ENCODE measurements at regions not wholly inside any gene's neighbourhood (a gene's known extent, or its start where the extent isn't known, plus 50 kb on each side); places are given as distances from the start of the nearest gene placed in this dataset.

DNA sequence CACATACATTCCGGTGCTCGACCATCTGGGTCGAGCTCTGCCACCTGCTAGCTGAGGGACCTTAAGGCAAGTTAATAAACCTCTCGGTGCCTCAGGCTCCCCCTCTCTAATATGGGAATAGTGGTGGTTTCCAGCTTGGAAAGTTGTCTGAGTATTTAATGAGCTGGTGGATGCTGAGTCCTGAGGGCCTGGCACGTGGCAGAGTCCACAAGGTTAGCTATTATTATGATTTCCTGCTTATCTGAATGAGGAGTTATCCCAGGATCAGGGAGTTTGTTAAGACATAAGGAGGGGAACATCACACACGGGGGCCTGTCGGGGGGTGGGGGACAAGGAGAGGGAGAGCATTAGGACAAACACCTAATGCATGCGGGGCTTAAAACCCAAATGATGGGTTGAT is 80.1 kb upstream of the SLC22A23 start:
- no peak for DNase-seq
- Histone ChIP-seq H3K9me2 (no peaks in the 10 kb centered on the region), H3K4me3 (ENCODE audit: low read depth in 2 of 2, low read length in 1 of 2) (no peak overlapping the region), H2AFZ (ENCODE audit: low read depth) (no peak overlapping the region), H3F3A (replicated peaks; ENCODE audit: insufficient read depth) (no peaks in the 10 kb centered on the region), H3K79me2 (ENCODE audit: insufficient read depth) (no peaks in the 10 kb centered on the region), H3K9me3 (no peaks in the 10 kb centered on the region), H4K20me1 (ENCODE audit: insufficient read depth) (no peaks in the 10 kb centered on the region), H3K9ac (no peak overlapping the region), H3K4me1 (ENCODE audit: control insufficient read depth in 1 of 2, insufficient read depth in 2 of 2, low read depth in 1 of 2, low read length in 1 of 2) (no peaks in the 10 kb centered on the region), H3K36me3 (replicated peaks in 1 of 2; ENCODE audit: control insufficient read depth in 1 of 2, insufficient read depth in 2 of 2, low read length in 1 of 2) (no peaks in the 10 kb centered on the region), H3K27me3 (ENCODE audit: insufficient read depth) (peaks cover 49% of the 10 kb centered on the region; the same call in 1 of the 2 replicates), H3K4me2 (no peak overlapping the region), H3K27ac (ENCODE audit: low read depth in 2 of 2, low read length in 1 of 2) (no peak overlapping the region)
- TF ChIP-seq NRF1 (IDR thresholded peaks at IDR 0.05; ENCODE audit: low read depth, low read length): no peak
- no peak for TF ChIP-seq JUND (IDR thresholded peaks at IDR 0.05)
- TF ChIP-seq CHD2 (IDR thresholded peaks at IDR 0.05; ENCODE audit: low read length, partially characterized antibody): no peak
- TF ChIP-seq YY1 (IDR thresholded peaks at IDR 0.05; ENCODE audit: low read depth): no peak
- TF ChIP-seq, protein P1, sequence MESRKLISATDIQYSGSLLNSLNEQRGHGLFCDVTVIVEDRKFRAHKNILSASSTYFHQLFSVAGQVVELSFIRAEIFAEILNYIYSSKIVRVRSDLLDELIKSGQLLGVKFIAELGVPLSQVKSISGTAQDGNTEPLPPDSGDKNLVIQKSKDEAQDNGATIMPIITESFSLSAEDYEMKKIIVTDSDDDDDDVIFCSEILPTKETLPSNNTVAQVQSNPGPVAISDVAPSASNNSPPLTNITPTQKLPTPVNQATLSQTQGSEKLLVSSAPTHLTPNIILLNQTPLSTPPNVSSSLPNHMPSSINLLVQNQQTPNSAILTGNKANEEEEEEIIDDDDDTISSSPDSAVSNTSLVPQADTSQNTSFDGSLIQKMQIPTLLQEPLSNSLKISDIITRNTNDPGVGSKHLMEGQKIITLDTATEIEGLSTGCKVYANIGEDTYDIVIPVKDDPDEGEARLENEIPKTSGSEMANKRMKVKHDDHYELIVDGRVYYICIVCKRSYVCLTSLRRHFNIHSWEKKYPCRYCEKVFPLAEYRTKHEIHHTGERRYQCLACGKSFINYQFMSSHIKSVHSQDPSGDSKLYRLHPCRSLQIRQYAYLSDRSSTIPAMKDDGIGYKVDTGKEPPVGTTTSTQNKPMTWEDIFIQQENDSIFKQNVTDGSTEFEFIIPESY (IDR thresholded peaks at IDR 0.05; ENCODE audit: borderline replicate concordance, low read depth): no peak
- no peak for TF ChIP-seq RFX5 (IDR thresholded peaks at IDR 0.05; ENCODE audit: low read length)
- TF ChIP-seq SMC3 (IDR thresholded peaks at IDR 0.05; ENCODE audit: low read depth, low read length): no peak
- TF ChIP-seq GATA2 (CRISPR knock-in tag; IDR thresholded peaks at IDR 0.05): no peak
- no peak for TF ChIP-seq TEAD4 (IDR thresholded peaks at IDR 0.05; ENCODE audit: borderline replicate concordance, insufficient read depth)
- TF ChIP-seq EZH2phosphoT487 (IDR thresholded peaks at IDR 0.05; ENCODE audit: borderline replicate concordance, low read depth): no peak
- TF ChIP-seq, protein P2, sequence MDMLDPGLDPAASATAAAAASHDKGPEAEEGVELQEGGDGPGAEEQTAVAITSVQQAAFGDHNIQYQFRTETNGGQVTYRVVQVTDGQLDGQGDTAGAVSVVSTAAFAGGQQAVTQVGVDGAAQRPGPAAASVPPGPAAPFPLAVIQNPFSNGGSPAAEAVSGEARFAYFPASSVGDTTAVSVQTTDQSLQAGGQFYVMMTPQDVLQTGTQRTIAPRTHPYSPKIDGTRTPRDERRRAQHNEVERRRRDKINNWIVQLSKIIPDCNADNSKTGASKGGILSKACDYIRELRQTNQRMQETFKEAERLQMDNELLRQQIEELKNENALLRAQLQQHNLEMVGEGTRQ (IDR thresholded peaks at IDR 0.05; ENCODE audit: borderline replicate concordance, low read depth, low read length): no peak
- TF ChIP-seq RXRA (IDR thresholded peaks at IDR 0.05; ENCODE audit: borderline replicate concordance, low read depth): no peak
- TF ChIP-seq SIN3A (IDR thresholded peaks at IDR 0.05; ENCODE audit: borderline replicate concordance, low read depth, low read length): no peak
- no peak for TF ChIP-seq GABPA (IDR thresholded peaks at IDR 0.05; ENCODE audit: low read depth)
- TF ChIP-seq, protein P3, sequence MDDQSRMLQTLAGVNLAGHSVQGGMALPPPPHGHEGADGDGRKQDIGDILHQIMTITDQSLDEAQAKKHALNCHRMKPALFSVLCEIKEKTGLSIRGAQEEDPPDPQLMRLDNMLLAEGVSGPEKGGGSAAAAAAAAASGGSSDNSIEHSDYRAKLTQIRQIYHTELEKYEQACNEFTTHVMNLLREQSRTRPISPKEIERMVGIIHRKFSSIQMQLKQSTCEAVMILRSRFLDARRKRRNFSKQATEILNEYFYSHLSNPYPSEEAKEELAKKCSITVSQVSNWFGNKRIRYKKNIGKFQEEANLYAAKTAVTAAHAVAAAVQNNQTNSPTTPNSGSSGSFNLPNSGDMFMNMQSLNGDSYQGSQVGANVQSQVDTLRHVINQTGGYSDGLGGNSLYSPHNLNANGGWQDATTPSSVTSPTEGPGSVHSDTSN (IDR thresholded peaks at IDR 0.05): no peak
- WGBS (ENCODE audit: low lambda C conversion rate): 45% methylated on average over 8 of the region's 8 CpGs
- POLR2A ChIA-PET: no interaction called here
- CTCF ChIA-PET: no interaction called here

Measured in SK-N-SH (cell line).